GM19324 (cell line): ENCODE measurements at regions not wholly inside any gene's neighbourhood (a gene's known extent, or its start where the extent isn't known, plus 50 kb on each side); places are given as distances from the start of the nearest gene placed in this dataset.
A peak's percentile ranks its signal among the peaks of the same experiment; 100 is the strongest.

Experiments used
- ATAC-seq: cut with Tn5 transposase; IDR thresholded peaks from one replicate; pipeline ENCODE4 v1.9.1; 2021; ENCODE audit warnings: mild to moderate bottlenecking, moderate library complexity; ENCODE audit not compliant: unreplicated experiment, low FRiP score

GRCh38 chr11:32262367-32262766 lies 171.5 kb downstream of the RCN1 start:
- no peak for ATAC-seq

- no peak for ATAC-seq
These were observed 169.4 kb downstream of the WT1 start for GRCh38 chr11:32265911-32266310.

GRCh38 chr11:32266601-32267000 lies 168.7 kb downstream of the WT1 start:
- no peak for ATAC-seq

GRCh38 chr11:32267679-32268187 lies 167.6 kb downstream of the WT1 start:
- ATAC-seq = no peak

GRCh38 chr11:32273931-32274330 lies 161.4 kb downstream of the WT1 start:
- ATAC-seq = no peak

- ATAC-seq = no peak
These were observed 155.7 kb downstream of the WT1 start for GRCh38 chr11:32279672-32280071.

GRCh38 chr11:32280339-32280738 lies 155.0 kb downstream of the WT1 start:
- ATAC-seq = peak; percentile 80

GRCh38 chr11:32288276-32288675 lies 147.1 kb downstream of the WT1 start:
- no peak for ATAC-seq

- ATAC-seq = no peak
These were observed 145.6 kb downstream of the WT1 start for GRCh38 chr11:32289701-32290100.

- ATAC-seq = no peak
These were observed 144.6 kb downstream of the WT1 start for GRCh38 chr11:32290783-32291182.

- no peak for ATAC-seq
These were observed 137.7 kb downstream of the WT1 start for GRCh38 chr11:32297611-32298011.

GRCh38 chr11:32302826-32303225 lies 132.5 kb downstream of the WT1 start:
- ATAC-seq = no peak

- ATAC-seq = no peak
These were observed 130.8 kb downstream of the WT1 start for GRCh38 chr11:32304521-32304920.

- no peak for ATAC-seq
These were observed 129.9 kb downstream of the WT1 start for GRCh38 chr11:32305460-32305859.

- ATAC-seq = no peak
These were observed 127.9 kb downstream of the WT1 start for GRCh38 chr11:32307471-32307870.

- ATAC-seq = no peak
These were observed 127.4 kb downstream of the WT1 start for GRCh38 chr11:32307913-32308312.

- ATAC-seq = no peak
These were observed 125.7 kb downstream of the WT1 start for GRCh38 chr11:32309530-32310213.

GRCh38 chr11:32310214-32310601 lies 125.1 kb downstream of the WT1 start:
- ATAC-seq = no peak

- no peak for ATAC-seq
These were observed 123.8 kb downstream of the WT1 start for GRCh38 chr11:32311346-32312065.

GRCh38 chr11:32312206-32312817 lies 123.0 kb downstream of the WT1 start:
- ATAC-seq = no peak

GRCh38 chr11:32312865-32313403 lies 122.4 kb downstream of the WT1 start:
- peak; percentile 50 for ATAC-seq
